ENCODE measurements at regions not wholly inside any gene's neighbourhood (a gene's known extent, or its start where the extent isn't known, plus 50 kb on each side); places are given as distances from the start of the nearest gene placed in this dataset.

GRCh38 chr16:73864868-73865267 is 431.7 kb upstream of the PSMD7 start:
- H2BK20ac ChIP-seq (ENCODE audit: low read depth, low read length) = no peak overlapping the region
- no peaks in the 10 kb centered on the region for H3K79me1 ChIP-seq (ENCODE audit: low read depth in 1 of 2, low read length in 2 of 2)
- no peaks in the 10 kb centered on the region for H3K4me1 ChIP-seq (ENCODE audit: control insufficient read depth, insufficient read depth, low read length)
- DNase-seq (no peak), ATAC-seq (ENCODE audit: low read depth) (no peak)
- H2BK15ac ChIP-seq (ENCODE audit: low read depth, low read length) = no peak overlapping the region
- H2BK5ac ChIP-seq (ENCODE audit: low read depth, low read length, poor library complexity, severe bottlenecking) = no peak overlapping the region
- H2BK120ac ChIP-seq (ENCODE audit: low read depth, low read length) = no peak overlapping the region
- no peak overlapping the region for H2AFZ ChIP-seq (replicated peaks; ENCODE audit: low read length, poor library complexity)
- ChIA-PET POLR2A (ENCODE audit: unreplicated experiment) (no interaction called here), CTCF (no interaction called here)
- no TSS peak for BruUV-seq (replicated peaks)
- H3K36me3 ChIP-seq (ENCODE audit: control insufficient read depth, insufficient read depth, low read length) = no peaks in the 10 kb centered on the region
- dilution Hi-C loops (cut with HindIII; ENCODE audit: low sequenced_read_pairs, unreplicated experiment) (no loop called here), intact Hi-C loops (cut with micrococcal nuclease) (no loop called here), in situ Hi-C loops (cut with MboI; ENCODE audit: low sequenced_read_pairs) (no loop called here)
- H4K8ac ChIP-seq (ENCODE audit: low read depth in 2 of 2, low read length in 2 of 2) = no peak overlapping the region
- no peak overlapping the region for H4K91ac ChIP-seq (ENCODE audit: insufficient read depth, low read depth, low read length)
- H3K27ac ChIP-seq (ENCODE audit: insufficient read depth, low read length) = no peak overlapping the region
- H3K23ac ChIP-seq (ENCODE audit: low read depth, low read length) = no peak overlapping the region
- H3K56ac ChIP-seq (ENCODE audit: extremely low read depth, insufficient read depth, low read length) = no peak overlapping the region
- no peaks in the 10 kb centered on the region for H4K20me1 ChIP-seq (ENCODE audit: insufficient read depth, low read length)
- H2AK5ac ChIP-seq (ENCODE audit: low read depth, low read length) = no peak overlapping the region
- no peak overlapping the region for H3K14ac ChIP-seq (replicated peaks; ENCODE audit: low read depth, low read length)
- no peaks in the 10 kb centered on the region for H3K9me1 ChIP-seq (ENCODE audit: insufficient read depth, low read length)
- no peak overlapping the region for H3K18ac ChIP-seq (ENCODE audit: low read depth, low read length)
- H3K9ac ChIP-seq (ENCODE audit: low read depth, low read length) = no peak overlapping the region
- H3K27me3 ChIP-seq (ENCODE audit: control insufficient read depth, insufficient read depth, low read length) = no peaks in the 10 kb centered on the region
- TF ChIP-seq NFE2L2 (IDR thresholded peaks at IDR 0.05; ENCODE audit: low read depth, low read length) (no peak), USF2 (IDR thresholded peaks at IDR 0.05; ENCODE audit: low read depth, low read length) (no peak), CTCF (conservative IDR thresholded peaks at IDR 0.05; ENCODE audit: low read depth, low read length) (no peak), MAFK (IDR thresholded peaks at IDR 0.05; ENCODE audit: low read depth, low read length) (no peak), SMC3 (IDR thresholded peaks at IDR 0.05; ENCODE audit: low read depth, low read length) (no peak), FOS (IDR thresholded peaks at IDR 0.05; ENCODE audit: low read depth, low read length) (no peak)
- no peak overlapping the region for H3K4me3 ChIP-seq (ENCODE audit: insufficient read depth, low read depth, low read length)
- H4K5ac ChIP-seq (ENCODE audit: low read depth, low read length) = no peak overlapping the region
- no peak overlapping the region for H3K4ac ChIP-seq (ENCODE audit: low read depth, low read length)
- no peak overlapping the region for H3K4me2 ChIP-seq (ENCODE audit: low read depth, low read length)
- no peak overlapping the region for H2AK9ac ChIP-seq (replicated peaks; ENCODE audit: low read depth, low read length, poor library complexity)
- no peaks in the 10 kb centered on the region; the same call in 1 of the 2 replicates for H3K9me3 ChIP-seq (ENCODE audit: control insufficient read depth, insufficient read depth, low read length)
